Jurkat, Clone E6-1 (cell line): ENCODE measurements at regions not wholly inside any gene's neighbourhood (a gene's known extent, or its start where the extent isn't known, plus 50 kb on each side); places are given as distances from the start of the nearest gene placed in this dataset.
A peak's percentile ranks its signal among the peaks of the same experiment; 100 is the strongest.

Source experiments
- DNase-seq: peaks from one replicate; pipeline ENCODE4 v3.0.0-alpha.2; 2011; ENCODE audit warnings: low read depth, low spot score
- H3K4me3 ChIP-seq: 2 replicates; pipeline ENCODE4 v1.5.1; 2011; ENCODE audit warnings: mild to moderate bottlenecking, low read length, control low read depth, moderate library complexity

- no peak overlapping the region for H3K4me3 ChIP-seq
Measured at GRCh38 chr4:136917312-136918110, 614.8 kb downstream of the PCDH18 start.

DNA sequence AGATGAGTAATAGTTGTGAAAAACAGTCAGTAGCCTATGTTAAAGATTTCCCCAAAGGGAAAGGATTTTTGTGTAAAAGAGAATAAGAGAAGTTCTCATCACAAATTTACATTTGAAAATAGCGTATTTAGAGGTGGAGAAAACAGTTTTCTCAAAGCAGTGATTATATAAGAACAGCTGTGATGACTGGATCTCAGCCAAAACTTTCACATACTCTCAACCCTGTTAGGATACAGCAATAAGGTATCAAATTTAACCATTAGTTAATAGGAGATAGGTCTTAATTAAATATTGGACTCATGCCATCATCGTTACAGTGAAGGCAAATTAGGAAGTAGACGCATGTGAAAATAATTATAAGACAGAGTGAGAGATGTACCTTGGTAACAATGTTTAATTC is 622.7 kb downstream of the PCDH18 start:
- no peak for DNase-seq
- no peak overlapping the region for H3K4me3 ChIP-seq

More at GRCh38 chr4:136917312-136918110, 614.8 kb downstream of the PCDH18 start:
- no peak for DNase-seq

DNA sequence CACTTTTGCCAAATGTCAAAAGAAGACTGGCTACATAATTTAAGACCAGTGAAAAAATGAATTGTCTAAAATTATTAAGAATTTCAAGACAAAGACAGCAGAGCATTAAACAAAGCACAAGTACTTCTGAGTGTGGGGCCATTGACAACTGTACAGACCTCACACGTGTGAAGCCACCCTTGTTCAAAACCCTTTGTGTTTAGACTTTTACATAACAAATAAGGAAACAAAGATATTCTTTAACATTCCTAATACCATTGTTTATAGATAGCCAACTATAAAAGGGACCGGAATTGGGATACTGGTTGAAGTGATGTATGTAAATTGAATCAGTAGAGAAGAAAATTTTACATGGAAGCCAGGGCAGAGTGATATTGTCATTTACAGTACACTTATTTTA is 624.2 kb downstream of the PCDH18 start:
- DNase-seq, result no peak
- H3K4me3 ChIP-seq, result no peak overlapping the region

GRCh38 chr4:136900696-136901095 is 631.6 kb downstream of the PCDH18 start:
- H3K4me3 ChIP-seq, result no peak overlapping the region
- peak; percentile 0 for DNase-seq

GRCh38 chr4:136898590-136899248 is 633.6 kb downstream of the PCDH18 start:
- no peak for DNase-seq

GRCh38 chr4:136893573-136893972 is 638.7 kb downstream of the PCDH18 start:
- DNase-seq, result no peak
- no peak overlapping the region for H3K4me3 ChIP-seq

More at GRCh38 chr4:136898590-136899248, 633.6 kb downstream of the PCDH18 start:
- H3K4me3 ChIP-seq, result no peak overlapping the region

- H3K4me3 ChIP-seq, result no peak overlapping the region
Measured at GRCh38 chr4:136881666-136882065, 650.6 kb downstream of the PCDH18 start.

GRCh38 chr4:136873555-136873954 is 658.7 kb downstream of the PCDH18 start:
- H3K4me3 ChIP-seq, result no peak overlapping the region
- no peak for DNase-seq

More at GRCh38 chr4:136881666-136882065, 650.6 kb downstream of the PCDH18 start:
- DNase-seq, result no peak

DNA sequence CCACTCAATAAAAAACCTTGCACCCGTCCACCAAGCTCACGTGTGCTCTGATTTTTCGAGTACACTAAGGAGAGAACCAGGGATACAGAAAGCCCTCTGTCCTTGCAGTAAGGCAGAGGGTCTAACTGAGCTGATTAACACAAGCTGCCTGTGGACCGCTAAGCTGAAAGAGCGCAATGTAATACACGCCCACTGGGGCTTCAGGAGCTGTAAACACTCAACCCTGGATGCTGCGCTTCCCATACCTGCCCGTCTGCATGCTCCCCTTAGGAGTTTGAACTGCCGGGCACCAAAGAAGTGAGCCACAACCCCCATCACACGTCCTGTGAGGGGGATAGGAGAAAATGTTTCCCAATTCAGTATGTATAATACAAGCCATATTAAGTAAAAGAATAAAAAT is 664.8 kb downstream of the PCDH18 start:
- no peak overlapping the region for H3K4me3 ChIP-seq
- DNase-seq, result no peak

GRCh38 chr4:136865526-136865925 is 666.8 kb downstream of the PCDH18 start:
- no peak for DNase-seq
- H3K4me3 ChIP-seq, result no peak overlapping the region

DNA sequence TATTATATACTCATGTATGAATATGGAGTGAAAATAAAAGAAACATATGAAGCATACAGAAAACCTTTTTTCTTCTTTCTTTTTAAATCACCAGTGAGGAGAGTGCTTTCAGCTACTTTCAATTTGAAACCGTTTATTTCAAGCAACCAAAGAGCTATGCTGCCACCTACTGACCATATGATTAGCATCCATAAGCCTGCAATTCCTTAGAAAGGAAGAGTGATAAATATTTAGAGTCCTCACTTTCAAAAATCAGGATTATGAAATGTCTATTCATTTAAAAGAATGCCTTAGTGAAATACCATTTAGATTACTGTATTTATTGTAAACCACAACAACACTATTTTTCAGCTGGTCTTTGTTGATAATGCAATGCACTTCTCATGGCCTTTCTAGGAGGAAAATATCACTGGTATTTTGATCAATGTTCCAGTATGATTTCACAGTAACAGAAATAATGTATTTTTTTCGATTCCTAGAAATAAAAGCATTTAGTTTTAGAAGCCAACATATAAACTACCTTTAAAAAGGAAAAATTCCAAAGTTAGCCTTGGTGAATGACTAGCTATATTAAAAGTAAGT is 667.6 kb downstream of the PCDH18 start:
- no peak overlapping the region for H3K4me3 ChIP-seq
- DNase-seq, result peak; percentile 58

GRCh38 chr4:136863756-136864155 is 668.5 kb downstream of the PCDH18 start:
- H3K4me3 ChIP-seq, result no peak overlapping the region
- no peak for DNase-seq

- H3K4me3 ChIP-seq, result no peak overlapping the region
- no peak for DNase-seq
Measured at GRCh38 chr4:136862653-136863052, 669.6 kb downstream of the PCDH18 start.

GRCh38 chr4:136861091-136861490 is 671.2 kb downstream of the PCDH18 start:
- DNase-seq, result no peak
- no peak overlapping the region for H3K4me3 ChIP-seq

DNA sequence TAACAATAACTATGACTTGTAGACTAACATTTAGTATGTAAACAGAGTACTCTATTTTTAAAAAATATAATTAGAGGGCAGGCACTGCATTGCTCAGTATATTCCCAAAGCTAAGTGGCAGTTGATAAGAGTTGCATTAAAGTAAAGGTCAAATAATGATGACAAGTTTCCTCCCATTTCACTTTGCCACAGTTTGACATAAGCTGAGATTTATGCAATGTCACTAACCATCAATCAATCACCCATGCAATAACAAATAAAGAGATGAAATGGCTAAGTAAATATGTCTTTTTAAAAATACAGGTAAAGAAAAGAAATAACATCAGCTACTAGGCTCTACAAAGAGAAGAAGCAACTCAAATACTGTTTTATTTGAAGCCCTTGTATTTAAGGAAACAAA is 673.4 kb downstream of the PCDH18 start:
- DNase-seq, result no peak
- no peak overlapping the region for H3K4me3 ChIP-seq

- DNase-seq, result no peak
- no peak overlapping the region for H3K4me3 ChIP-seq
Measured at GRCh38 chr4:136855886-136856285, 676.4 kb downstream of the PCDH18 start.

DNA sequence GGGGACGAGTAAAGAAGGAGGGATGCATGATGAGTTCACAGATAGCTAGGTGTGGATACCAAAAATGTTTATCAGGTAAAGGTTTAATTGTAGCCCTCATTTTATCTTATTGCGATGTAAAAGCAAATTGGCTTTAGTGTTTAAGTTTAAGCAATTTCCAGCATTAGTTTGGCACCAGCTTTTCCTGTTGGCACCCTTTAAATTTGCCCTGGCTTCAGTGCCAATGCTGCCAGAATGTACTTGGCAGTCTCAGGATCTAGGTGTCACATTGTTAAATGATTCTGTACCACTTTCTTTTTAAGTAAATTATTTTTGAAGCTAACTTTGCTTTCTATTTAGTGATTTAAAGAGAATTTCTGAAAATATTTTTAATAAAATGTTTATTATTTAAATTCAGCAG is 681.8 kb downstream of the PCDH18 start:
- H3K4me3 ChIP-seq, result no peak overlapping the region
- DNase-seq, result no peak

DNA sequence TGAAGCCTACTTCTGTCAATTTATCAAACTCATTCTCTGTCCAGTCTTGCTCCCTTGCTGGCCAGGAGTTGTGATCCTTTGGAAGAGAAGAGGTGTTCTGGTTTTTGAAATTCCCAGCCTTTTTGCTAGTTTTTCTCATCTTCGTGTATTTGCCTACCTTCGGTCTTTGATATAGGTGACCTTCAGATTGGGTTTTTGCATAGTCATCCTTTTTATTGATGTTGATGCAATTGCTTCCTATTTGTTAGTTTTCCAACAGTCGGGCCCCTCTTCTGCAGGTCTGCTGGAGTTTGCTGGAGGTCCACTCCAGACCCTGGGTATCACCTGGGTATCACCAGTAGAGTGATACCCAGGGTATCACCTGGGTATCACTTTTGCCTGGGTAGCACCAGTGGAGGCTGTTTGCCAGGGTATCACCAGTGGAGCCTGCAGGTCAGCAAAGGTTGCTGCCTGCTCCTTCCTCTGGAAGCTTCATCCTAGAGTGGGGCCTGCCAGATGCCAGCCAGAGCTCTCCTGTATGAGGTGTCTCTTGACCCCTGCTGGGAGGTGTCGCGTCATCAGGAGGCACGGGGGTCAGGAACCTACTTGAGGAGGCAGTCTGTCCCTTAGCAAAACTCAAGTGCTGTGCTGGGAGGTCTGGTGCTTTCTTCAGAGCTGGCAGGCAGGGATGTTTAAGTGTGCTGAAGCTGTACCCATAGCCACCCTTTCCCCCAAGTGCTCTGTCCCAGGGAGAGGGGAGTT is 684.2 kb downstream of the PCDH18 start:
- H3K4me3 ChIP-seq, result no peak overlapping the region
- no peak for DNase-seq

- DNase-seq, result no peak
- H3K4me3 ChIP-seq, result no peak overlapping the region
Measured at GRCh38 chr4:136841526-136841925, 690.8 kb downstream of the PCDH18 start.

DNA sequence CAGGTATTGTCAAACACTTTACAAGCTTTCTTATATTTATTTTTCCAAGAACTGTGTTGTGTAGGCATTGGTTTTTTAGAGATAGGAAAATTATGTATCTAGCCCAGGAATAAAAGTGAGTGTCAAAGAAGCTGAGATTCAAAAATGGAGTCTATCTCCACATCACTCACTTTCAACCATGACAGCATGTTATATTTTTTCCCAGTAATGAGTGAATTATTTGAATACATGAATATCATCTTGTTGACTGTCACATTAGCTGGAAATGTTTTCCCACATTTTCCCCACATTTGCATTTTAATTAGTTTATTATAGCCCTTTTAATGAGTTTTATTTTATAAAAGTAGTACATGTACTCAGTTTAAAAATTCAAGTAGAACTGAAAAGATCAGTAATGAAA is 693.7 kb downstream of the PCDH18 start:
- no peak overlapping the region for H3K4me3 ChIP-seq
- DNase-seq, result no peak
